Gastrocnemius medialis (tissue), 4 donors: ENCODE measurements at regions not wholly inside any gene's neighbourhood (a gene's known extent, or its start where the extent isn't known, plus 50 kb on each side); places are given as distances from the start of the nearest gene placed in this dataset.

Experiments
- ATAC-seq, 2 donors: fragments of 150-250 bp; one replicate each; pipeline ENCODE4 v1.9.1; 2016
- DNase-seq, 2 donors: peaks; one replicate each; pipeline ENCODE4 v3.0.0-alpha.2; 2019
- H3K27ac ChIP-seq, 4 donors: fragments of 200-600 bp; sonication (generic); 1 replicate in 1 of 4; 2 replicates in 3 of 4; pipeline ENCODE4 v1.5.1; 2016 to 2018; ENCODE audit warnings: mild to moderate bottlenecking in 2 of 4, moderate library complexity in 1 of 4
- H3K27me3 ChIP-seq, 3 donors: fragments of 200-600 bp; sonication (generic) in 2 of 3; 1 replicate in 1 of 3; 2 replicates in 2 of 3; pipeline versions ENCODE4 v1.5.1 to v1.6.0; 2016 to 2019; ENCODE audit warnings: mild to moderate bottlenecking in 1 of 3, moderate library complexity in 1 of 3
- H3K36me3 ChIP-seq, 2 donors: fragments of 200-600 bp; sonication (generic) in 1 of 2; one replicate each; pipeline ENCODE4 v1.5.1; 2017 to 2018
- H3K4me1 ChIP-seq, 2 donors: fragments of 200-600 bp; sonication (generic) in 1 of 2; one replicate each; pipeline ENCODE4 v1.5.1; 2016 to 2017; ENCODE audit warnings: mild to moderate bottlenecking in 2 of 2
- H3K4me3 ChIP-seq, 4 donors: fragments of 200-600 bp; sonication (generic) in 3 of 4; 1 replicate in 1 of 4; 2 replicates in 3 of 4; pipeline ENCODE4 v1.5.1; 2016 to 2019; ENCODE audit warnings: mild to moderate bottlenecking in 2 of 4
- H3K9me3 ChIP-seq, 3 donors: fragments of 200-600 bp; sonication (generic) in 2 of 3; 1 replicate in 1 of 3; 2 replicates in 2 of 3; pipeline ENCODE4 v1.5.1; 2016 to 2019
- POLR2A ChIP-seq, 2 donors: fragments of 450-650 bp; IDR thresholded peaks; one replicate each; pipeline ENCODE4 v1.6.1; 2017; ENCODE audit warnings: antibody characterized with exemption in 2 of 2, mild to moderate bottlenecking in 2 of 2, moderate library complexity in 2 of 2
- in situ Hi-C, 4 donors: fragments of 200-750 bp; cut with MboI; loops; one replicate each; pipeline versions ENCODE4 v1.15.0 to v1.8.0; 2017; ENCODE audit warnings: low sequenced_read_pairs in 4 of 4
- intact Hi-C: fragments of 100-400 bp; cut with DNase I; formaldehyde crosslinking; loops from one replicate; pipeline ENCODE4 v1.15.1; 2023; ENCODE audit warnings: low total_unique reads
- TF ChIP-seq, protein P1 (sequence below), 5 experiments: fragments of 450-650 bp in 3 of 5; fragments of 200-600 bp in 2 of 5; sonication (generic) in 2 of 5; IDR thresholded peaks in 4 of 5; conservative IDR thresholded peaks in 1 of 5; 1 replicate in 4 of 5; 2 replicates in 1 of 5; pipeline ENCODE4 v1.5.1; 2016 to 2019; ENCODE audit warnings: antibody characterized with exemption in 5 of 5, mild to moderate bottlenecking in 3 of 5, moderate library complexity in 3 of 5

DNA sequence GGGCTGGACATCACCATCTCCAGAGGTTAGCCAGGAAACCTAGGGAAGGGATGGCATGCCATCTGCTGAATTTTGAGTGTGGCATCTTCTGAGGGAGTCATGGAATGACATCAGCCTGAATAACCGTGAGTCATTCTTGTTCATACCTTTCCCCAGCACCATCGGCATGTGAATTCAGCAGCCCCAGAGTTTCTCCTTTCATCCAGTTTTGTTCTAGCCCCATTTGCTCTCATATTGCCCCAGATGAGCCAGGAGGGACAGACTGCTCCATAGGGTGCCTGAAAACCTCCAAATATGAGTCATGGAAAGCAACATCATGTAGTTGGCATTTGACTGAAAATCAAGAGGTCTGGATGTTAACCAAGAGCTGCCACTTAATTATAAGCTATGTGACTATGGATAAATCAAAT is 219.2 kb upstream of the SGK1 start:
- intact Hi-C loops = no loop called here
- no peak overlapping the region for H3K27ac ChIP-seq
- no peak for TF ChIP-seq POLR2A (IDR thresholded peaks at IDR 0.05)
- TF ChIP-seq, protein P1, sequence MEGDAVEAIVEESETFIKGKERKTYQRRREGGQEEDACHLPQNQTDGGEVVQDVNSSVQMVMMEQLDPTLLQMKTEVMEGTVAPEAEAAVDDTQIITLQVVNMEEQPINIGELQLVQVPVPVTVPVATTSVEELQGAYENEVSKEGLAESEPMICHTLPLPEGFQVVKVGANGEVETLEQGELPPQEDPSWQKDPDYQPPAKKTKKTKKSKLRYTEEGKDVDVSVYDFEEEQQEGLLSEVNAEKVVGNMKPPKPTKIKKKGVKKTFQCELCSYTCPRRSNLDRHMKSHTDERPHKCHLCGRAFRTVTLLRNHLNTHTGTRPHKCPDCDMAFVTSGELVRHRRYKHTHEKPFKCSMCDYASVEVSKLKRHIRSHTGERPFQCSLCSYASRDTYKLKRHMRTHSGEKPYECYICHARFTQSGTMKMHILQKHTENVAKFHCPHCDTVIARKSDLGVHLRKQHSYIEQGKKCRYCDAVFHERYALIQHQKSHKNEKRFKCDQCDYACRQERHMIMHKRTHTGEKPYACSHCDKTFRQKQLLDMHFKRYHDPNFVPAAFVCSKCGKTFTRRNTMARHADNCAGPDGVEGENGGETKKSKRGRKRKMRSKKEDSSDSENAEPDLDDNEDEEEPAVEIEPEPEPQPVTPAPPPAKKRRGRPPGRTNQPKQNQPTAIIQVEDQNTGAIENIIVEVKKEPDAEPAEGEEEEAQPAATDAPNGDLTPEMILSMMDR (IDR thresholded peaks at IDR 0.05 in 4 of 5, conservative IDR thresholded peaks at IDR 0.05 in 1 of 5) = no peak

DNA sequence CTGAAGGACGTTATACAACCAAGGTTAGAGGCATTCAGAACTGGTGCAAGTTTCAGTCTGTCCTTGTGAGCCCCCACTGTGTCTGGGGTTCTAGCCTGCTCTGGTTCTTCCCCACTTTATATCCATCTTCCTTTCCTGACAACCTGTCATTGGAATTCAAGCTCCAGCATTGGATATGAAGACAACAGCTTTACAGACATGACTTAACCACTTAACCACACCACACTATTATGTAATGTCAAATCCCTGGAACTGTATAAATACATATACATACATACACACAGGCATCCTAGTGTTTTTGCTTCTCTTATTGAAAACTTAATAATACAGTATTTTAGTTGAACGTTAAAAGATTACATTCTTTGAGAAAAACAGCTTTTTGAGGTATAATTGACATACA is 217.9 kb upstream of the SGK1 start:
- Histone ChIP-seq H3K27ac (no peak overlapping the region), H3K27me3 (no peaks in the 10 kb centered on the region), H3K36me3 (no peaks in the 10 kb centered on the region), H3K9me3 (no peaks in the 10 kb centered on the region), H3K4me1 (peaks cover 13 to 24% of the 10 kb centered on the region in 2 donors), H3K4me3 (no peak overlapping the region)
- DNase-seq = no peak
- no peak for ATAC-seq
- intact Hi-C loops (no loop called here), in situ Hi-C loops (no loop called here)
- TF ChIP-seq, protein P1 (IDR thresholded peaks at IDR 0.05 in 4 of 5, conservative IDR thresholded peaks at IDR 0.05 in 1 of 5) = no peak

More for the DNA sequence above, 219.2 kb upstream of the SGK1 start:
- Histone ChIP-seq H3K27me3 (no peaks in the 10 kb centered on the region), H3K36me3 (no peaks in the 10 kb centered on the region), H3K9me3 (no peaks in the 10 kb centered on the region), H3K4me3 (no peak overlapping the region), H3K4me1 (peaks cover 13 to 24% of the 10 kb centered on the region in 2 donors)
- in situ Hi-C loops = no loop called here
- no peak for ATAC-seq
- no peak for DNase-seq

DNA sequence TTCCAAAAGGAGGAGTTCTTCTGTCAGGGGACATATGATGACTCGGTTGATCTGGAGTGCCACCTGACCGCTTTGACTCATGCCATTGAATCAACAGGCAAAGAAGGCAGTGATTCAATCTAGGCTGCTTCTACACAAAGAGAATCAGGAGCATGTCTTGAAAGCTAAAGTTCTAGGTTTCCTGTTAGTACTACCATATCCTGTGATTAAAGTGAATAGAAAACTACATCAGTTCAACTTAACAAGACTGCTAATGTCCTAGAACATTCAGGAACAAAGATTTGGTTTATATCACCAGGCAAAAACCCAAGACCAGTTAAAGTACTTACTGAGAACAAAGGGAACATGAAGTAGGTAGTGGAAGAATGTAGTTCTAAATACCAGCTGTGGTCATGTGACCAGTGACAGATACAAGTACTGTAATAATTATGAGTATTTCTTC is 216.8 kb upstream of the SGK1 start:
- in situ Hi-C loops (no loop called here), intact Hi-C loops (loop anchor here (5.0 kb wide), 2 partner anchors 182 to 357 kb away; no protein-coding TSS in a partner anchor)
- Histone ChIP-seq H3K4me1 (peaks cover 13 to 24% of the 10 kb centered on the region in 2 donors), H3K9me3 (no peaks in the 10 kb centered on the region), H3K27me3 (no peaks in the 10 kb centered on the region), H3K36me3 (no peaks in the 10 kb centered on the region), H3K27ac (peak overlapping the region in 2 of 4 donors; percentile 36 to 48), H3K4me3 (no peak overlapping the region)
- TF ChIP-seq, protein P1 (IDR thresholded peaks at IDR 0.05 in 4 of 5, conservative IDR thresholded peaks at IDR 0.05 in 1 of 5) = no peak
- no peak for TF ChIP-seq POLR2A (IDR thresholded peaks at IDR 0.05)
- ATAC-seq (peak in 1 of 2 donors; percentile 7), DNase-seq (no peak)

DNA sequence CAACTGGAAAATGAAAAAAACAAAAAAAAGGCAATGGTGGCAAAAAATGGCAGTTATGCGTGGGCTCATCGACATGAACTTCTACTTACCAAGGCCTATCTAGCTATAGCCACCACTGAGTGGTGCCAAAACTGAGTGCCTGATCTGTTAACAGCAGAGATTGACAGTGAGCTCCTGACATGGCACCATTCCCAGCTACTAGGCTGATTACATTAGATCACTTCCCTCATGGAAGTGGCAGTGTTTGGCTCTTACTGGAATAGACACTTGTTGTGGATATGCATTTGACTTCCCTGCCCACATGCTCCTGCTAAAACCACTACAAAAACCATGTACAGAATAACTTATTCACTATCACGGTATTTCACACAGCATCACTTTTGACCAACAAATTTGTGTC is 216.1 kb upstream of the SGK1 start:
- Histone ChIP-seq H3K4me3 (no peak overlapping the region), H3K36me3 (no peaks in the 10 kb centered on the region), H3K4me1 (peaks cover 13 to 24% of the 10 kb centered on the region in 2 donors), H3K27ac (peak overlapping the region in 2 of 4 donors; percentile 36 to 48), H3K27me3 (no peaks in the 10 kb centered on the region), H3K9me3 (no peaks in the 10 kb centered on the region)
- DNase-seq = peak; percentile 46 to 76
- intact Hi-C loops (loop anchor here (5.0 kb wide), 2 partner anchors 182 to 357 kb away; no protein-coding TSS in a partner anchor), in situ Hi-C loops (no loop called here)
- peak; percentile 82 to 97 for ATAC-seq
- TF ChIP-seq POLR2A (IDR thresholded peaks at IDR 0.05) = no peak
- TF ChIP-seq, protein P1 (IDR thresholded peaks at IDR 0.05 in 4 of 5, conservative IDR thresholded peaks at IDR 0.05 in 1 of 5) = no peak
